Ascending aorta (tissue), 2 donors: ENCODE measurements at regions not wholly inside any gene's neighbourhood (a gene's known extent, or its start where the extent isn't known, plus 50 kb on each side); places are given as distances from the start of the nearest gene placed in this dataset.

Source experiments
- DNase-seq, 2 donors: peaks; one replicate each; pipeline ENCODE4 v3.0.0-alpha.2; 2019; ENCODE audit warnings: low spot score in 2 of 2
- H3K27ac ChIP-seq, 2 donors: fragments of 200-600 bp; sonication (generic); one replicate each; pipeline ENCODE4 v1.5.1; 2016 to 2017; ENCODE audit warnings: mild to moderate bottlenecking in 1 of 2
- H3K27me3 ChIP-seq: fragments of 200-600 bp; sonication (generic); one replicate; pipeline ENCODE4 v1.5.1; 2017
- H3K36me3 ChIP-seq, 2 donors: fragments of 200-600 bp; sonication (generic); one replicate each; pipeline ENCODE4 v1.5.1; 2016
- H3K4me1 ChIP-seq, 2 donors: fragments of 200-600 bp; sonication (generic); one replicate each; pipeline ENCODE4 v1.5.1; 2016 to 2017; ENCODE audit warnings: mild to moderate bottlenecking in 1 of 2
- H3K4me3 ChIP-seq, 2 donors: fragments of 200-600 bp; sonication (generic); one replicate each; pipeline ENCODE4 v1.5.1; 2016 to 2017; ENCODE audit warnings: mild to moderate bottlenecking in 1 of 2
- H3K9me3 ChIP-seq, 2 donors: fragments of 200-600 bp; sonication (generic); one replicate each; pipeline ENCODE4 v1.5.1; 2016
- CTCF ChIP-seq, 3 experiments: fragments of 200-600 bp in 2 of 3; fragments of 450-650 bp in 1 of 3; sonication (generic) in 2 of 3; IDR thresholded peaks; one replicate each; pipeline ENCODE4 v1.5.1; 2016 to 2019; ENCODE audit warnings: antibody characterized with exemption in 3 of 3, mild to moderate bottlenecking in 1 of 3, moderate library complexity in 1 of 3
- intact Hi-C: fragments of 100-400 bp; cut with DNase I; formaldehyde crosslinking; loops from one replicate; pipeline ENCODE4 v1.15.1; 2023

DNA sequence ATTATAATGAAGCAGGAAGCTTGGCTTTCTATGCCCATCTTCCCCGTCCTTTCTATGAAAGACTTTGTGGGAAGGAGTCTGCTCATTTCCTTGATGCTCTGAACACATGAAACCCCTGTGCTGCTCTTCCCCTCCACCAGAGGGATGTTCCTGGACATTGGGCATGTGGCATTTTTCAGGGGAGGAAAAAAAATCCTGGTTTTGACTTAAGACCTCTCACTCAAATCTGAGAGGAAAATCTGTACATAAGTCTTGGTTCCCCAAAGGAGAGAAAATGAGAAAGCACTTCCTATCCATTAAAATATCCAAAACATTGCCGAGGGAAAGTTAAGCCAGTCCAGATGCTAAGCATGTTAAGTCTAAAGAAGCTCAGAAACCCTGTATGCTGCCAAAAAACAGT, 393.0 kb downstream of the PAX1 start:
- no peak overlapping the region for H3K27ac ChIP-seq
- no peaks in the 10 kb centered on the region for H3K27me3 ChIP-seq
- TF ChIP-seq CTCF (IDR thresholded peaks at IDR 0.05), result no peak
- H3K4me3 ChIP-seq, result no peak overlapping the region
- no peaks in the 10 kb centered on the region for H3K36me3 ChIP-seq
- no peaks in the 10 kb centered on the region for H3K4me1 ChIP-seq
- DNase-seq, result no peak
- intact Hi-C loops, result no loop called here
- H3K9me3 ChIP-seq, result peaks cover 0 to 1% of the 10 kb centered on the region in 2 donors

GRCh38 chr20:22093122-22093521, 387.7 kb downstream of the PAX1 start:
- Histone ChIP-seq H3K4me3 (no peak overlapping the region), H3K4me1 (no peaks in the 10 kb centered on the region), H3K27me3 (no peaks in the 10 kb centered on the region), H3K27ac (no peak overlapping the region), H3K36me3 (no peaks in the 10 kb centered on the region), H3K9me3 (peaks cover 5 to 9% of the 10 kb centered on the region in 2 donors)
- intact Hi-C loops, result no loop called here
- no peak for DNase-seq
- no peak for TF ChIP-seq CTCF (IDR thresholded peaks at IDR 0.05)

DNA sequence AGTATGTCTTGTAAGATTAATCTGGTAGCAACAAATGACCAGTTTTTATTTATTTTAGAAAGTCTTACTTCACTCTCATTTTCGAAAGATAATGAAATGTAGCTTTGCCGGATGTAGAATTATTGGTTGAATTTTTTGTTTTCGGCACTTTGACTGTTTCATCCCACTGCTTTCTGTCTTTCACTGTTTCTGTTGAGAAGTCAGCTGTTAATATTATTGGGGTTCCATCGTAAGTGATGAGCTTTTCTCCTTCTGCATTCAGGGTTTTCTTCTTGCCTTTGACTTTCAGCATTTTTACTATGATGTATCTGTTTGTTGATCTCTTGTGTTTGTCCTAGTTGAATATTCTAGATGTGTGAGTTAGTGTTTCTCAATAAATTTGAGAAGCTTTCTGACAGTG, 383.4 kb downstream of the PAX1 start:
- H3K4me1 ChIP-seq, result no peaks in the 10 kb centered on the region
- H3K27ac ChIP-seq, result no peak overlapping the region
- peaks cover 5 to 9% of the 10 kb centered on the region in 2 donors for H3K9me3 ChIP-seq
- H3K4me3 ChIP-seq, result no peak overlapping the region
- DNase-seq, result no peak
- H3K36me3 ChIP-seq, result no peaks in the 10 kb centered on the region
- H3K27me3 ChIP-seq, result no peaks in the 10 kb centered on the region
- no peak for TF ChIP-seq CTCF (IDR thresholded peaks at IDR 0.05)
- intact Hi-C loops, result no loop called here

DNA sequence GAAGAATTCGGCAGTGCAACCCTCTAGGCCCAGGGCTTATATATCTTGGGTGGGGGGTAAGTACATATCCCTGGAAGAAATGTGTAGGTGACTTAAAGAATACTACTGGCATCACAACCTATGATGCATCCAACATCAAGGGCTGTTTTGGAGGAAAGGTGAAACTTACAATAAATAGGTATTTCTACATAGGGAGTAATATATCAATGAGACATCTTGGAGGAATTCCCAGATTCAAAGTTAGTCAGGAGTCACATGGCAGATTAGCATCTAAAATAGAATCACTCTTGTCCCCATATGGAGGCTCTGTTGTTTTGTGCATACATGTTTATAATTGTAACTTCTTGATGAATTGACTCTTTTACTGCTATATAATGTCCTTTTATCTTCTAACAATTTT, 375.5 kb downstream of the PAX1 start:
- Histone ChIP-seq H3K4me3 (no peak overlapping the region), H3K4me1 (no peaks in the 10 kb centered on the region), H3K36me3 (no peaks in the 10 kb centered on the region), H3K27ac (no peak overlapping the region), H3K9me3 (no peaks in the 10 kb centered on the region), H3K27me3 (no peaks in the 10 kb centered on the region)
- DNase-seq, result no peak
- TF ChIP-seq CTCF (IDR thresholded peaks at IDR 0.05), result no peak
- intact Hi-C loops, result no loop called here

GRCh38 chr20:22074635-22075034, 369.2 kb downstream of the PAX1 start:
- H3K36me3 ChIP-seq, result no peaks in the 10 kb centered on the region
- no peak for DNase-seq
- H3K4me1 ChIP-seq, result no peaks in the 10 kb centered on the region
- no peaks in the 10 kb centered on the region for H3K27me3 ChIP-seq
- no peak for TF ChIP-seq CTCF (IDR thresholded peaks at IDR 0.05)
- no peaks in the 10 kb centered on the region for H3K9me3 ChIP-seq
- intact Hi-C loops, result no loop called here
- no peak overlapping the region for H3K4me3 ChIP-seq
- H3K27ac ChIP-seq, result no peak overlapping the region

GRCh38 chr20:22071841-22072240, 366.4 kb downstream of the PAX1 start:
- intact Hi-C loops, result no loop called here
- no peak overlapping the region for H3K4me3 ChIP-seq
- no peaks in the 10 kb centered on the region for H3K27me3 ChIP-seq
- TF ChIP-seq CTCF (IDR thresholded peaks at IDR 0.05), result no peak
- H3K9me3 ChIP-seq, result no peaks in the 10 kb centered on the region
- H3K4me1 ChIP-seq, result no peaks in the 10 kb centered on the region
- H3K27ac ChIP-seq, result no peak overlapping the region
- DNase-seq, result no peak
- H3K36me3 ChIP-seq, result no peaks in the 10 kb centered on the region
